ENCODE measurements at regions not wholly inside any gene's neighbourhood (a gene's known extent, or its start where the extent isn't known, plus 50 kb on each side); places are given as distances from the start of the nearest gene placed in this dataset.

DNA sequence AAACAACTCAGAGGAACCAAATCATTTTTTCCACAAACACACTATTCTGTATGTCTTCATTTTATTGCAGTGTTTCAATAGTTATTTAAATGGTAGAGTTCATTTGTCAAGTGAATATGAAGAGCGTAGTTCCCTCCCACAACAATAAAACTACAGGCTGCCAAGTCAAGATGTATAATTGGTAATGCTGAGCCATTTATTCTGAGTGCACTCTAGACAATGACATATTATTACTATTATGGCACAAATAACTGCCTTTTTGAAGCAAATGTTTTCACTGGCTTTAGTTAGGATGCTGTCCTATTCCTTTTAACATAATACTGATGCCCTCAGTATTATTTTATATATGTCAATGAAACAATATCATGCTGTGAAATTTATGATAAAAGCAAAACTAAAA lies 102.7 kb upstream of the PCDH15 start:
- DNase-seq (no peak), ATAC-seq (no peak)
- ChIA-PET CTCF (no interaction called here), POLR2A (no interaction called here)
- intact Hi-C loops (cut with DNase I, micrococcal nuclease), result no loop called here
- peaks cover 4% of the 10 kb centered on the region for H3K9me3 Mint-ChIP-seq (ENCODE audit: low read depth)
- H3K36me3 Mint-ChIP-seq (ENCODE audit: low read depth), result no peaks in the 10 kb centered on the region
- H3K4me3 Mint-ChIP-seq, result no peak overlapping the region
- no peak overlapping the region for H3K27ac Mint-ChIP-seq
- no peaks in the 10 kb centered on the region for H3K4me1 Mint-ChIP-seq
- no peaks in the 10 kb centered on the region for H3K27me3 Mint-ChIP-seq

DNA sequence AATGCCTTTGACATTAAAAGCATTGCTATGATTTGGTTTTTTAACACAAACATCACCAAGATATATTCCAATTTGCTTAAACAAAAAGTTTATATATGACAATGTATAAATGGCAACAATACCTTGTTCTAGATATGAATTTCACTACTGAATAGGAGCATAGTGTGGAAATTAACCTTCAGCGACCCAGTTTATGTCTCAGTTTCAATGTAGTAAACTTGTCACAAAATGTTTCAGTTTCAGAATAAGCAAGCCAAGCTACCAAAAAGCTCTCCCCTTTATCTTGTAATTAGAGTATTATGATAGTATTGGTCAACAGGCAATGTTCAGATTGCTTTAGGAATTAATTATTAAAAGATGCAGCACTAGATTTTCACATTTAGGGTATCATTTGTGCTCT lies 99.6 kb upstream of the PCDH15 start:
- ChIA-PET CTCF (no interaction called here), POLR2A (no interaction called here)
- ATAC-seq (no peak), DNase-seq (no peak)
- Mint-ChIP-seq H3K9me3 (ENCODE audit: low read depth) (peaks cover 7% of the 10 kb centered on the region), H3K36me3 (ENCODE audit: low read depth) (no peaks in the 10 kb centered on the region), H3K27ac (no peak overlapping the region), H3K27me3 (no peaks in the 10 kb centered on the region), H3K4me3 (no peak overlapping the region), H3K4me1 (no peaks in the 10 kb centered on the region)
- intact Hi-C loops (cut with DNase I, micrococcal nuclease), result no loop called here

DNA sequence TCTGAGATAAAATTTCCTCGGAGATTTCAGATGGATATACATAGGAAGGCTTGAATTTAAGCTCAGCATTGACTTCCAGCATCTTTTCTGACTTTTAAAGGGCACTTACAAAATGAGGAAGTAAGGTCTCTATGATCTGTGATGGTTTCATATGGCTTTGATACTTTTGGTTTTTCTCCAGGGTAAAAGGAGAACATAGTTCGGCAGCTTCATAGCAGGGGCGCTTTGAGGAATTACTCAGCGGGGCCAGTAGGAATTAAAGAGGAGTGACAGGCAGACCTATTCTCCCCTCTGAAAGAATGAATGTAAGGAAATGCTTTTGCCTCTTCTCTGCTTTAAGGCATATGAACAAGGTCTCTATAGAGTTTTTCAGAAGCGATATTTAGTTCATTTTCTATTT lies 80.0 kb upstream of the PCDH15 start:
- Mint-ChIP-seq H3K4me3 (no peak overlapping the region), H3K4me1 (no peaks in the 10 kb centered on the region), H3K27me3 (no peaks in the 10 kb centered on the region), H3K9me3 (ENCODE audit: low read depth) (peaks cover 1% of the 10 kb centered on the region), H3K36me3 (ENCODE audit: low read depth) (no peaks in the 10 kb centered on the region), H3K27ac (no peak overlapping the region)
- DNase-seq (no peak), ATAC-seq (no peak)
- ChIA-PET POLR2A (no interaction called here), CTCF (no interaction called here)
- intact Hi-C loops (cut with DNase I, micrococcal nuclease), result no loop called here

DNA sequence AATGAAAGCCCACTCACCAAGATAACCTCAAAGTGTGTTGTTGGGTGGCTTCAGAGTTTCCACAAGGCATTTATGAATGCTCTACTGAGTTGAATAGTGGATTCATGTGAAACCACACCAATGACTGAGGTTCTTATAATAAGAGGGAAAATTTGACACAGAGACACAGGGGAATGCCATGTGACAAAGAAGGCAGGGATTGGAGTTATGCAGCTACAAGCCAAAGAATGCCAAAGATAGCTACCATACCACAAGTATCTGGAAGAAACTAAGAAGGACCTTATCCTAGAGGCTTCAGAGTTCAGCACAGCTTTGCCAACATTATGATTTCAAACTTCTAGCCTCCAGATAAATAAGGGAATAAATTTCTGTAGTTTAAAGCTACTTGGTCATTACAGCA lies 68.0 kb upstream of the PCDH15 start:
- Mint-ChIP-seq H3K4me3 (no peak overlapping the region), H3K36me3 (ENCODE audit: low read depth) (no peaks in the 10 kb centered on the region), H3K4me1 (no peaks in the 10 kb centered on the region), H3K9me3 (ENCODE audit: low read depth) (peaks cover 3% of the 10 kb centered on the region), H3K27ac (no peak overlapping the region), H3K27me3 (no peaks in the 10 kb centered on the region)
- no peak for DNase-seq
- ChIA-PET POLR2A (no interaction called here), CTCF (no interaction called here)
- no peak for ATAC-seq
- intact Hi-C loops (cut with DNase I, micrococcal nuclease), result no loop called here

DNA sequence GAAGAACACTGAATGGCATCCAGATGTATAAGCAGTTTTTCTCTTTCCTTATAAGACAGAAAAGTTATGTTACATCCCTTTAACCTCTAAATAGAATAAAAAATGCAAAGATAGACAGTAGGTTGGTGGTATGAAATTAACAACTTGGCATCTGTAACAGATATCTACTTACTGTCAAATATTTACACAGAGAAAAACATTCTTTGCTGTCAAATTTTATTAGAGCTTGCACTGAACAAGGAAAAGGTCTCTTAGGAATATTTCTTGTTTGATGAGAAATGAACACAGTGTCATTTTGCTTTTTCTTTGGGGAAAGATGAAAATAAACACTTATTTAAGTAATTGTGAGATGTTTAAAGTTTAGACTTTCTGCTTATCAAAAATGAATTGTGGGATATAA lies 65.6 kb upstream of the PCDH15 start:
- no peaks in the 10 kb centered on the region for H3K27me3 Mint-ChIP-seq
- no peak for ATAC-seq
- ChIA-PET POLR2A (no interaction called here), CTCF (no interaction called here)
- H3K4me3 Mint-ChIP-seq, result no peak overlapping the region
- H3K27ac Mint-ChIP-seq, result no peak overlapping the region
- DNase-seq, result no peak
- H3K9me3 Mint-ChIP-seq (ENCODE audit: low read depth), result peaks cover 4% of the 10 kb centered on the region
- intact Hi-C loops (cut with DNase I, micrococcal nuclease), result no loop called here
- no peaks in the 10 kb centered on the region for H3K36me3 Mint-ChIP-seq (ENCODE audit: low read depth)
- H3K4me1 Mint-ChIP-seq, result no peaks in the 10 kb centered on the region

DNA sequence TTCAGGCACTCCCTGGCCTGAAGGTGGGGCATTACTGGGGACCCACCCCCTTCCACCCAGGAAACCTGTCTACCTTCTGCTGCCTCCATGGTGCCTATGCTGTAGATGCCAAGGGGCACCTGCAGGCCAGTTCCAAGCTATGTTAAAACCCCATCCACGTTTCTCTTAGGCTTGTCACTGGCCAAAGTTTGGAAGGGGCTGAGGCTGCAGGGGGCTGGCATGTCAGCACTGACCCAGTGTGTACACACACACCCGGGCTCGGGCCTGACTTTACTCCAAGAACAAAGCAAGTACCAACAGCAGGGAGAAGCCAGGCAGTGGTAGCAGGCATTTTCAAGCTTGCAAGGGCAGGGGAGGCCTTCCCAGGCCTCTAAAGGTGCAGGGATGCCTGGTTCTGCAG lies 53.8 kb upstream of the PCDH15 start:
- no peaks in the 10 kb centered on the region for H3K36me3 Mint-ChIP-seq (ENCODE audit: low read depth)
- H3K4me1 Mint-ChIP-seq, result no peaks in the 10 kb centered on the region
- peaks cover 3% of the 10 kb centered on the region for H3K9me3 Mint-ChIP-seq (ENCODE audit: low read depth)
- ChIA-PET CTCF (no interaction called here), POLR2A (no interaction called here)
- H3K4me3 Mint-ChIP-seq, result no peak overlapping the region
- no peak for ATAC-seq
- no peaks in the 10 kb centered on the region for H3K27me3 Mint-ChIP-seq
- H3K27ac Mint-ChIP-seq, result no peak overlapping the region
- intact Hi-C loops (cut with DNase I, micrococcal nuclease), result no loop called here
- no peak for DNase-seq

DNA sequence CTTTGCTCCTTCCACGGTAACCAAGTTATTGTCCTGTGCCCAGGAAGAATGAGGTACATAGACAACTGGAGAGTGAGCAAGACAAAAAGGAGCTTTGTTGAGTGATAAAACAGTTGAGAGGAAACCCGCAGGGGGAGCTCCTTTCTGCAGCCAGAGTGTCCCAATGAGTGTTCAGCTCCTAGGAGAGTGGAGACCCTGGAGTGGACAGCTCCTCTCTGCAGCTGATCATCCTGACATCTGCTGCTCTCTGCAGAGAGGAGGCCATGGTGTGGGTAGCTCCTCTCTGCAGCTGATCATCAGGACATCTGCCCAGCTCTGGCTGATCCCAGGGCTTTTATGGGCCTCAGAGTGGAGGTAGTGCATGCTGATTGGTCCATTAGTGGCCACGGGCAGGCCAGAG lies 53.4 kb upstream of the PCDH15 start:
- CTCF ChIA-PET, result no interaction called here
- no peak overlapping the region for H3K27ac Mint-ChIP-seq
- ATAC-seq (no peak), DNase-seq (no peak)
- no peaks in the 10 kb centered on the region for H3K36me3 Mint-ChIP-seq (ENCODE audit: low read depth)
- H3K27me3 Mint-ChIP-seq, result no peaks in the 10 kb centered on the region
- no peaks in the 10 kb centered on the region for H3K4me1 Mint-ChIP-seq
- peaks cover 3% of the 10 kb centered on the region for H3K9me3 Mint-ChIP-seq (ENCODE audit: low read depth)
- H3K4me3 Mint-ChIP-seq, result no peak overlapping the region
- intact Hi-C loops (cut with DNase I, micrococcal nuclease), result no loop called here
- POLR2A ChIA-PET, result no interaction called here

DNA sequence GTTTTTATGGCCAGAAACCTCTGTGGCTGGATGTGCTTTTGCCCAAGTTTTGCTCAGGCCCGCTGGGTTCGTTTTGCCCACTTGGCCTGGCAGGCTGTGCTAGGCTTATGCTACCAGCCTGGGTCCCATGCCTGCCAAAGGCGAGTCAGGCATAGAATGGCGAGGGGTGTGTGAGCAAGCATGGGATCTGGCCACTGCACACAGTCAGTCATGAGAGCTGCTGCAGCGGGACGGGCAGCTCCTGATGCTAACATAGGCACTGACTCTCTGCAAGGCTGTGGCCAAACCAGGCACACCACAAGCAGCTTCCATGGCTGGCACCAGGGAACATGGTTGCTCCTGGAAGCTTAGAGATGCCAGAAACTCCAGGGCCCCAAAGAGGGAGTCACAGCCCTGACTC lies 52.9 kb upstream of the PCDH15 start:
- ATAC-seq (no peak), DNase-seq (no peak)
- ChIA-PET POLR2A (no interaction called here), CTCF (no interaction called here)
- no peaks in the 10 kb centered on the region for H3K4me1 Mint-ChIP-seq
- H3K36me3 Mint-ChIP-seq (ENCODE audit: low read depth), result no peaks in the 10 kb centered on the region
- no peak overlapping the region for H3K27ac Mint-ChIP-seq
- H3K27me3 Mint-ChIP-seq, result no peaks in the 10 kb centered on the region
- no peak overlapping the region for H3K4me3 Mint-ChIP-seq
- intact Hi-C loops (cut with DNase I, micrococcal nuclease), result no loop called here
- peaks cover 3% of the 10 kb centered on the region for H3K9me3 Mint-ChIP-seq (ENCODE audit: low read depth)
